Stimulated activated CD8-positive, alpha-beta memory T cell treated with anti-CD3 and anti-CD28 coated beads, Interleukin-2, amount 100 ng/mL, for 48 hours (primary cell): ENCODE measurements at regions not wholly inside any gene's neighbourhood (a gene's known extent, or its start where the extent isn't known, plus 50 kb on each side); places are given as distances from the start of the nearest gene placed in this dataset.

Experiments used
- DNase-seq, 2 donors: peaks; one replicate each; pipeline ENCODE4 v3.0.0-alpha.2; 2020; ENCODE audit warnings: low read depth in 2 of 2

GRCh38 chr4:36493251-36493650 is 211.8 kb downstream of the DTHD1 start:
- no peak for DNase-seq

GRCh38 chr4:36494016-36494415 is 212.6 kb downstream of the DTHD1 start:
- DNase-seq = no peak

GRCh38 chr4:36494747-36495146 is 213.3 kb downstream of the DTHD1 start:
- no peak for DNase-seq

GRCh38 chr4:36502350-36502749 is 220.9 kb downstream of the DTHD1 start:
- DNase-seq = no peak

GRCh38 chr4:36508394-36508793 is 227.0 kb downstream of the DTHD1 start:
- no peak for DNase-seq

- DNase-seq = no peak
Observed at GRCh38 chr4:36509845-36510244, 228.4 kb downstream of the DTHD1 start.

GRCh38 chr4:36511785-36512184 is 230.4 kb downstream of the DTHD1 start:
- no peak for DNase-seq

- DNase-seq = no peak
Observed at GRCh38 chr4:36516522-36517095, 235.2 kb downstream of the DTHD1 start.

GRCh38 chr4:36523182-36523581 is 241.8 kb downstream of the DTHD1 start:
- DNase-seq = no peak

- DNase-seq = no peak
Observed at GRCh38 chr4:36532670-36533379, 251.4 kb downstream of the DTHD1 start.

GRCh38 chr4:36533944-36534343 is 252.5 kb downstream of the DTHD1 start:
- DNase-seq = no peak

- no peak for DNase-seq
Observed at GRCh38 chr4:36547383-36547782, 266.0 kb downstream of the DTHD1 start.

GRCh38 chr4:36549252-36549651 is 267.8 kb downstream of the DTHD1 start:
- DNase-seq = no peak

- DNase-seq = no peak
Observed at GRCh38 chr4:36549992-36550391, 268.6 kb downstream of the DTHD1 start.

GRCh38 chr4:36551697-36552214 is 270.3 kb downstream of the DTHD1 start:
- DNase-seq = no peak

- no peak for DNase-seq
Observed at GRCh38 chr4:36553029-36553428, 271.6 kb downstream of the DTHD1 start.

GRCh38 chr4:36553453-36553852 is 272.0 kb downstream of the DTHD1 start:
- no peak for DNase-seq

GRCh38 chr4:36556984-36557383 is 275.6 kb downstream of the DTHD1 start:
- no peak for DNase-seq

- no peak for DNase-seq
Observed at GRCh38 chr4:36568575-36568974, 287.2 kb downstream of the DTHD1 start.

GRCh38 chr4:36573441-36573840 is 292.0 kb downstream of the DTHD1 start:
- DNase-seq = no peak

GRCh38 chr4:36574816-36575215 is 293.4 kb downstream of the DTHD1 start:
- no peak for DNase-seq

- DNase-seq = no peak
Observed at GRCh38 chr4:36582198-36582597, 300.8 kb downstream of the DTHD1 start.

- DNase-seq = no peak
Observed at GRCh38 chr4:36587909-36588472, 306.6 kb downstream of the DTHD1 start.
